ENCODE measurements at regions not wholly inside any gene's neighbourhood (a gene's known extent, or its start where the extent isn't known, plus 50 kb on each side); places are given as distances from the start of the nearest gene placed in this dataset.

DNA sequence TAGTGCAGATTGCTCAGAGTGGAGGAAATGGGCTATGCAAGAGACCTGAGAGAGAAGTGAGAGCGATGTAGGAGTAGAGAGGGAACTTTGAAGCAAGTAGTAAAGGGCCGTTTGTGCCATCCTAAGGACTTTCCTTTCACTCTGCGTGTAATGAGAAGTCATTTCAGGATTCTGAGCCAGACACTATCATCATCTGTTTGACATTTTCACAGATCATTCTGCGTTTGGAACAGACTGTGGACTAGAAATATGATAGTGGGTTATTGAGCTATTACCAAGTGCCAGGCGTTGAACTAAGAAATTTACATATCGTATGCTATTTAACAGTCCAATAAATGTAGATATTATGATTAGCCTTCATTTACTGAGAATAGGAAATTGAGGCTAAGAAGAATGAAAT lies 150.0 kb upstream of the ROBO2 start:
- TF ChIP-seq, protein P1, sequence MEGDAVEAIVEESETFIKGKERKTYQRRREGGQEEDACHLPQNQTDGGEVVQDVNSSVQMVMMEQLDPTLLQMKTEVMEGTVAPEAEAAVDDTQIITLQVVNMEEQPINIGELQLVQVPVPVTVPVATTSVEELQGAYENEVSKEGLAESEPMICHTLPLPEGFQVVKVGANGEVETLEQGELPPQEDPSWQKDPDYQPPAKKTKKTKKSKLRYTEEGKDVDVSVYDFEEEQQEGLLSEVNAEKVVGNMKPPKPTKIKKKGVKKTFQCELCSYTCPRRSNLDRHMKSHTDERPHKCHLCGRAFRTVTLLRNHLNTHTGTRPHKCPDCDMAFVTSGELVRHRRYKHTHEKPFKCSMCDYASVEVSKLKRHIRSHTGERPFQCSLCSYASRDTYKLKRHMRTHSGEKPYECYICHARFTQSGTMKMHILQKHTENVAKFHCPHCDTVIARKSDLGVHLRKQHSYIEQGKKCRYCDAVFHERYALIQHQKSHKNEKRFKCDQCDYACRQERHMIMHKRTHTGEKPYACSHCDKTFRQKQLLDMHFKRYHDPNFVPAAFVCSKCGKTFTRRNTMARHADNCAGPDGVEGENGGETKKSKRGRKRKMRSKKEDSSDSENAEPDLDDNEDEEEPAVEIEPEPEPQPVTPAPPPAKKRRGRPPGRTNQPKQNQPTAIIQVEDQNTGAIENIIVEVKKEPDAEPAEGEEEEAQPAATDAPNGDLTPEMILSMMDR (IDR thresholded peaks at IDR 0.05; ENCODE audit: insufficient read depth, low read length) = no peak
- TF ChIP-seq SPI1 (IDR thresholded peaks at IDR 0.05; ENCODE audit: borderline replicate concordance, low read depth) (no peak), GABPA (IDR thresholded peaks at IDR 0.05; ENCODE audit: low read depth) (no peak), POLR2AphosphoS5 (IDR thresholded peaks at IDR 0.05; ENCODE audit: low read depth) (no peak)

All from HL-60 (cell line).